HG03558 (cell line): ENCODE measurements at regions not wholly inside any gene's neighbourhood (a gene's known extent, or its start where the extent isn't known, plus 50 kb on each side); places are given as distances from the start of the nearest gene placed in this dataset.
"Not testable (repeated sequence)": the region's sequence is repeated elsewhere in the genome, so short reads cannot be mapped to it uniquely, and the experiment has no call there.

Source experiments
- ATAC-seq: cut with Tn5 transposase; IDR thresholded peaks from one replicate; pipeline ENCODE4 v1.9.1; 2021; ENCODE audit warnings: moderate number of reproducible peaks; ENCODE audit not compliant: unreplicated experiment; ENCODE audit errors: extremely low read depth

GRCh38 chr10:109809954-109810353, 113.4 kb downstream of the XPNPEP1 start:
- not testable (repeated sequence) for ATAC-seq

GRCh38 chr10:109801191-109801590, 122.1 kb downstream of the XPNPEP1 start:
- not testable (repeated sequence) for ATAC-seq

DNA sequence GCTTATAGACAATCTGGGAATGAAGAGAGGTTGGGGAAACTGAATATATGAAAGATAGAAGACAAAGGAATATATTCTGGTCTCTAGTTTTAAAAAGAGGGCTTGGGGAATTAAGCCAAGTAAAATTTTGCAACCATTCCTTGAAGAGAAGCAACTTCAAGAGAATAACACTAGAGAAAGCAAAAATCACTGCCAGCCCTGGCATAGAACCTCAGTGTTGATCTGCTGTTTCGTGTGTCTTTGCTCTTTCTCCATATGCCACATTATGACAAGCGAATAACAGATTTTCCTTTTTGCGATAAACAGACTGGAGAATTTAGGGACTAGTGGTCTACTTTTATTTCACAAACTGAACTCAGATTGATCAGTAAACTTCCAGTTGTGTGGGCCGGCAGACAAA, 132.7 kb downstream of the XPNPEP1 start:
- ATAC-seq = no peak

DNA sequence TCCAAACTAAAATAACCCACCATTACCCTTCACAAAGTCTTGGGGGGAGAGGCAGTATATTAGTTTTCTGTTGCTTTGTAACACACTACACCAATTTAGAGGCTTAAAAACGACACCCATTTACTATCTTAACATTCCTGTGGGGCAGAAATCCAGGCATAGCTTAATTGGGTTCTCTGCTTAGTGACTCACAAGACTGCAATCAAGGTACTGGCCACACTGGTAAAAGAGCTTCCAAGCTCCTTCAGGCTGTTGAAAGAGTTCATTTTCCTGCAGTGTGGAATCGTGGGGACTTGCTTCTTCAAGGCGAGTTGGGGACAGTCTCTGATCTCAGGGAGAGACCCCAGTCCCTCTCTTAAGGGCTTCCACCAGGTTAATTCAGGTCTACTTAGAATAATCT, 139.1 kb downstream of the XPNPEP1 start:
- ATAC-seq = no peak

- no peak for ATAC-seq
Observed at GRCh38 chr10:109783286-109783685, 140.0 kb downstream of the XPNPEP1 start.

GRCh38 chr10:109780997-109781396, 142.3 kb downstream of the XPNPEP1 start:
- ATAC-seq = no peak

GRCh38 chr10:109778993-109779392, 144.3 kb downstream of the XPNPEP1 start:
- ATAC-seq = no peak

DNA sequence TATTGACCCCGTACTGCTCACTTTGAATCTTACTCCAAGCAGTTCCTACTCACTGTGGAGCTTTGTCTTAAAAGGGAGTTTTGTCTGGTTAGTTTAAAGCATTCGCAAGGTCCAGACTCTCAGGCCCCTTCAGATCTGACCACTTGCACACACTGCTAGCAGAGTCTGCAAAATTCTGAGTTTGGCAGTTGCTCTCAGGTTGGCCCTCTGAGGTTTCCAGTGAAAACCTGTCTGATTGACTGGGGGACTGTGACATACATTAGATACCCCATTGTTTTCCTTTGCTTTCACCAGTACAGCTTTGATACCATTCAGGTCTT, 149.2 kb downstream of the XPNPEP1 start:
- no peak for ATAC-seq

GRCh38 chr10:109773288-109774120, 149.8 kb downstream of the XPNPEP1 start:
- no peak for ATAC-seq

GRCh38 chr10:109770663-109771062, 152.6 kb downstream of the XPNPEP1 start:
- ATAC-seq = no peak

DNA sequence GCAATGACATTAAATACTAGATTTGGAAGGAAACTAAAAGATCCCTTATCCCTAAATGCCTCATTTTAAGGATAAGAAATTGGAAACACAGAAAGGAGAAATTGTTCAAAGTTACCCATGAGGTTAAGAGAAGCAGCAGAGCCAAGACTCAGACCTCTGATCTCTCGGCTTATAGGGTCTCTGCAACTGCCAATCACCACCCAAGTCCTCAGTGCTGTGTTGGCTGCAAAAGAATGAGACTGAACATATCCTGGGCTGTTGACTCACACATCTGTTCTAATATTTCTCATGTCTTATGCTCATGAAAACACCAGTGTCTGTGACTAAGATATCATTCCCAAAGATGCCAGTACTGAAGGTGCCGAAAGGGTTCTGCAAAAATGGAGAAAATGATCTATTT, 153.3 kb downstream of the XPNPEP1 start:
- ATAC-seq = no peak

GRCh38 chr10:109765838-109766237, 157.5 kb downstream of the XPNPEP1 start:
- no peak for ATAC-seq

GRCh38 chr10:109762555-109762954, 160.8 kb downstream of the XPNPEP1 start:
- no peak for ATAC-seq

DNA sequence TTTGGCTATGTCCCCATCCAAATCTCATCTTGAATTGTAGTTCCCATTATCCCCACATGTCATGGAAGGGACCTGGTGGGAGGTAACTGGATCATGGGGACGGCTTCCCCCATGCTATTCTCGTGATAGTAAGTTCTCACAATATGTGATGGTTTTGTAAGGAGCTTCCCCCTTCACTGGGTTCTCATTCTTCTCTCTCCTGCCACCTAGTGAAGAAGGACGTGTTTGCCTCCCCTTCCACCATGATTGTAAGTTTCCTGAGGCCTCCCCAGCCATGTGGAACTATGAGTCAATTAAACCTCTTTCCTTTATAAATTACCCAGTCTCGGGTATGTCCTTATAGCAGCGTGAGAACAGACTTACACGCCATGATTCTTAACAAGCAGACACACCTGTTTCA, 165.6 kb downstream of the XPNPEP1 start:
- ATAC-seq = not testable (repeated sequence)

GRCh38 chr10:109746861-109747260, 176.4 kb downstream of the XPNPEP1 start:
- no peak for ATAC-seq

DNA sequence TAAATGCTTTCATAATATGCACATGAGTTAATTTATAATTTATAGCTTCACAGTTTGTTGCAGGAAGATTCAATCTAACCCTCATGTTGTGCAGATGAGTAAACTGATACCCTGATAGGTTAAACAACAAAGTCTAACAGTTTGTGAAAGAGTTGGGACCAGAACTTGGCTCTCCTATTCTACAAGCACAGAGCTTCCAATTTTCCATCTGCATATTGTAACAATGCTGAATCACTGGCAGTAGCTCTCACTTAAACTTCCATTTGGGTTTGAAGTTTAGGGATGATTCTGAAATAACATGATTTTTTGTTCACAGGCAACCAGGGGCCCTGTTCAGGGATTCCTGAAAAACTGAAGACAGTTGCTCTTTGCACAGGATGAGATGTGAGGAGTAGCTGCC, 179.3 kb downstream of the XPNPEP1 start:
- no peak for ATAC-seq

- no peak for ATAC-seq
Observed at GRCh38 chr10:109743574-109743973, 179.7 kb downstream of the XPNPEP1 start.

- no peak for ATAC-seq
Observed at GRCh38 chr10:109743146-109743545, 180.2 kb downstream of the XPNPEP1 start.

GRCh38 chr10:109741712-109742111, 181.6 kb downstream of the XPNPEP1 start:
- ATAC-seq = no peak

- ATAC-seq = no peak
Observed at GRCh38 chr10:109740436-109740835, 182.9 kb downstream of the XPNPEP1 start.

DNA sequence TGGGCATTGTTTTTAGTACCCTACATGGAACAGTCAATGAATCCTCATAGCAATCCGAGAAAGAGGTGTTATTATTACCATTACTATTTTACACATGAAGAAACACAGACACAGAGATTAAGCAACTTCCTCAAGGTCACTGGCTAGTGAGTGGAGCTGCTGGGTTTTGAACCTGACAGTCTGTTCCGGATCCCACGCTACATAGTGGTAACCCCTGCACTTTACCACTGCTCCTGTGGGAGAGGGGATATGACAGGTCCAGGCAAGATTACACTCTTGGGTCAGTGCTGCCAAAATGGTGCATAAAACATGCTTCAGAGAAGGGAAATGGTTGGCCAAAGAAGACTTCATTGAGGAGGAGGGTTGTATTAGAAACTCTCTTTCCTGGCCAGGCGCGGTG, 185.7 kb downstream of the XPNPEP1 start:
- ATAC-seq = no peak

DNA sequence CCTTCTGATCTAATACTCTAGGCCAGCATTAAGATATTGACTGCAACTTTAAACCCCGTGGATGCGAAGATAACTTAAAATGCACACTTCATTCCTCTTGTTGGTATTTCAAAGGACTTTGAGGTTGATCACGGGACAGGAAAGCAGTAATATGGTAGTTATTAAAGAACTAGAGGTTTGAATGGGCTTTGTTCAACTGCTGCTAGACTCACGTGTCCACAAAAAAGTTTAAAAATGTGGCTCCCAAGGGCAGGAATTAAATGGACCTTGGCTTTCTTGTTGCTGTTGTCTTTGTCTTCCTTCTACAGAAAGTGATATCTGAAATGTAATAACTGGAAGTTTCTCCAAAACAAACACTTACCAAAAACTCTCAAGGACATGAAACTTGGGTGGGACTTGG, 186.3 kb downstream of the XPNPEP1 start:
- no peak for ATAC-seq
